ENCODE measurements at regions not wholly inside any gene's neighbourhood (a gene's known extent, or its start where the extent isn't known, plus 50 kb on each side); places are given as distances from the start of the nearest gene placed in this dataset.

- Histone ChIP-seq H3K36me3 (ENCODE audit: control insufficient read depth in 2 of 2, insufficient read depth in 1 of 2, low read length in 2 of 2) (no peaks in the 10 kb centered on the region), H3K4me3 (ENCODE audit: low read depth, low read length) (no peak overlapping the region), H3K4me1 (ENCODE audit: control insufficient read depth, insufficient read depth, low read length) (no peaks in the 10 kb centered on the region), H3K9me3 (ENCODE audit: control insufficient read depth, insufficient read depth, low read depth, low read length) (no peaks in the 10 kb centered on the region), H3K27ac (ENCODE audit: extremely low read depth, low read depth, low read length) (no peak overlapping the region)
- TF ChIP-seq GFI1B (tag by site-specific recombination; IDR thresholded peaks at IDR 0.05) = no peak
- no peak for TF ChIP-seq SCRT1 (tag by site-specific recombination; IDR thresholded peaks at IDR 0.05; ENCODE audit: borderline replicate concordance)
- TF ChIP-seq ZNF202 (tag by site-specific recombination; IDR thresholded peaks at IDR 0.05; ENCODE audit: borderline replicate concordance) = no peak
- no peak for TF ChIP-seq SP7 (tag by site-specific recombination; IDR thresholded peaks at IDR 0.05)
- TF ChIP-seq ZBTB44 (tag by site-specific recombination; IDR thresholded peaks at IDR 0.05) = no peak
- no peak for TF ChIP-seq ZNF223 (tag by site-specific recombination; IDR thresholded peaks at IDR 0.05)
- TF ChIP-seq PRDM10 (tag by site-specific recombination; IDR thresholded peaks at IDR 0.05) = no peak
- TF ChIP-seq ZNF16 (tag by site-specific recombination; IDR thresholded peaks at IDR 0.05; ENCODE audit: low read depth) = no peak
- no peak for TF ChIP-seq ZBTB17 (tag by site-specific recombination; IDR thresholded peaks at IDR 0.05)
- no peak for TF ChIP-seq ZNF473 (tag by site-specific recombination; IDR thresholded peaks at IDR 0.05)
- no peak for TF ChIP-seq ZNF211 (tag by site-specific recombination; IDR thresholded peaks at IDR 0.05; ENCODE audit: low read depth)
- TF ChIP-seq ZNF112 (tag by site-specific recombination; IDR thresholded peaks at IDR 0.05) = no peak
- TF ChIP-seq ZNF558 (tag by site-specific recombination; IDR thresholded peaks at IDR 0.05) = no peak
- no peak for TF ChIP-seq ZNF398 (tag by site-specific recombination; IDR thresholded peaks at IDR 0.05)
- TF ChIP-seq MEIS1 (CRISPR knock-in tag; IDR thresholded peaks at IDR 0.05; ENCODE audit: borderline replicate concordance) = no peak
- no peak for TF ChIP-seq ZNF175 (tag by site-specific recombination; IDR thresholded peaks at IDR 0.05)
- TF ChIP-seq ZSCAN16 (tag by site-specific recombination; IDR thresholded peaks at IDR 0.05) = no peak
- no peak for TF ChIP-seq REST (tag by site-specific recombination; IDR thresholded peaks at IDR 0.05)
- TF ChIP-seq ZFP69B (tag by site-specific recombination; IDR thresholded peaks at IDR 0.05) = no peak
- TF ChIP-seq ZNF184 (tag by site-specific recombination; IDR thresholded peaks at IDR 0.05) = no peak
- ChIA-PET POLR2A (no interaction called here), CTCF (no interaction called here)
These were observed 378.5 kb downstream of the FGF9 start for GRCh38 chr13:22049384-22049783.
